GM19395 (cell line): ENCODE measurements at regions not wholly inside any gene's neighbourhood (a gene's known extent, or its start where the extent isn't known, plus 50 kb on each side); places are given as distances from the start of the nearest gene placed in this dataset.

Source experiments
- ATAC-seq: cut with Tn5 transposase; IDR thresholded peaks from one replicate; pipeline ENCODE4 v1.9.1; 2021; ENCODE audit warnings: mild to moderate bottlenecking, moderate library complexity; ENCODE audit not compliant: unreplicated experiment

- no peak for ATAC-seq
These were observed 50.7 kb upstream of the FOXB1 start for GRCh38 chr15:59953392-59953883.

GRCh38 chr15:59952960-59953359, 51.2 kb upstream of the FOXB1 start:
- ATAC-seq, result no peak

DNA sequence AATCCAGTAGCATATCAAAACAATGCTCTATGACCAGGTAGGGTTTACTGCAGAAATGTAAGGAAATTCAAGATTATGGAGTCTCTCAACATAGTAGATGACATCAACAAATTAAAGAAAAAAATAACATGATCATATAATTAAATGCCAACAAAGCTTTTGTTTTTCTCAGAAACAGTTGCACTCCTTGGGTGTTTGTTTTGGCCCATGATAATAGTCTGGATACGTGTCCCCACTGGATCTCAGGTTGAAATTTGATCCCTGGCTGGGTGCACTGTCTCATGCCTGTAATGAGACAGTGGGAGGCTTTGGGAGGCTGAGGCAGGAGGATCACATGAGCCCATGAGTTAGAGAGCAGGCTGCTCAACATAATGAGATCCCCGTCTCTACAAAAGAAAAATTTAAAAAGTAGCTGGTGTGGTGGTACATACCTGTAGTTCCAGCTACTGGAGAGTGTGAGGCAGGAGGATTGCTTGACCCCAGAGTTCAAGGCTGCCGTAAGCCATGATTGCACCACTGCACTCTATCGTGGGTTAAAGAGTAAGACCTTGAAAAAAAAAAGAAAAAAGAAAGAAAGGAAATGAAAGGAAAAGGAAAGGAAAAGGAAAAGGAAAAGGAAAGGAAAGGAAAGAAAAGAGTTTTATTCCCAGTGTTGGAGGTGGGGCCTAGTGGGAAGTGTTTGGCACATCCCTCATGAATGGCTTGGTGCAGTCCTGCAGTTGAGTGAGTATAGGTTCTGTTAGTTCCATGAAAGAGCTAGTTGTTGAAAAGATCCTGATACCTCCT, 53.3 kb upstream of the FOXB1 start:
- ATAC-seq, result no peak

GRCh38 chr15:59948924-59949613, 55.0 kb upstream of the FOXB1 start:
- ATAC-seq, result no peak

DNA sequence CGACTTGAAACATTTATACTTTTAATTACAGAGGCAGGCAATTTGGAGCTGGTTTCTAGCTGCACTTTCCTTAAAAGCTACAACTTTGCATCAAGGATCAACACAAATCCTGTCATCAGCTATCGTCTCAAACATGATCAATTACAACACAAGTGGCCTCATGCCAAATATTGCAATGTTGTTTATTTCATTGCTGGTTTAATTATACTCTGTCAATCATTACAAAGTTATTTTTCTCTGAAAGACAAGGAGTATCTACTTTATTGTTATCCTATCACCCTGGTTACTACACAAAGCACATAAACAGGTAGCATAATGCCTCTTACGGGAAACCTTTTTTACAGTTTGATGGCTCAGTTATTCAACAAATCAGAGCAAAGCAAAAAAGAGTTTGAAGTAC, 58.0 kb upstream of the FOXB1 start:
- no peak for ATAC-seq

GRCh38 chr15:59945036-59945435, 59.1 kb upstream of the FOXB1 start:
- no peak for ATAC-seq

- ATAC-seq, result no peak
These were observed 62.5 kb upstream of the FOXB1 start for GRCh38 chr15:59941612-59942011.

GRCh38 chr15:59940928-59941327, 63.2 kb upstream of the FOXB1 start:
- ATAC-seq, result no peak

GRCh38 chr15:59940456-59940855, 63.7 kb upstream of the FOXB1 start:
- no peak for ATAC-seq

DNA sequence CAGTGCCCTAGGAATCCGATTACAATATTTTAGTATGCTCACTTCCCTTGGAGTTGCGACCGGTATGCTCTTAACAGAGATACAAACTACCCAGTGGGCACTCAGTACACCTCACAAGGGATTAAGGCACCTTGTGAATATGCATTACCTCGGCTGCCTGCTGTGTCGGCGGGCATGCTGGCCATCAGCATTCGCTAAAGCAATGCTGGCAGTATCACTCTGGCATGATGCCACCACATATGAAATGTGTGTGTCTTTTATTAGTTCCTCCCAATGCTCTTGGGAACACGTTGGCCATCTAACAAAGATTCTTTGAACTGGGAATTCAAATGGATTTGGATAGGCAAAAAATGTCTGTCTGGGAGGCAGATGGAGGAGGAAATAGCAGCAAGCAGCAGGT, 67.4 kb upstream of the FOXB1 start:
- ATAC-seq, result no peak

GRCh38 chr15:59933607-59934006, 70.5 kb upstream of the FOXB1 start:
- no peak for ATAC-seq

- ATAC-seq, result no peak
These were observed 72.4 kb upstream of the FOXB1 start for GRCh38 chr15:59931646-59932261.

DNA sequence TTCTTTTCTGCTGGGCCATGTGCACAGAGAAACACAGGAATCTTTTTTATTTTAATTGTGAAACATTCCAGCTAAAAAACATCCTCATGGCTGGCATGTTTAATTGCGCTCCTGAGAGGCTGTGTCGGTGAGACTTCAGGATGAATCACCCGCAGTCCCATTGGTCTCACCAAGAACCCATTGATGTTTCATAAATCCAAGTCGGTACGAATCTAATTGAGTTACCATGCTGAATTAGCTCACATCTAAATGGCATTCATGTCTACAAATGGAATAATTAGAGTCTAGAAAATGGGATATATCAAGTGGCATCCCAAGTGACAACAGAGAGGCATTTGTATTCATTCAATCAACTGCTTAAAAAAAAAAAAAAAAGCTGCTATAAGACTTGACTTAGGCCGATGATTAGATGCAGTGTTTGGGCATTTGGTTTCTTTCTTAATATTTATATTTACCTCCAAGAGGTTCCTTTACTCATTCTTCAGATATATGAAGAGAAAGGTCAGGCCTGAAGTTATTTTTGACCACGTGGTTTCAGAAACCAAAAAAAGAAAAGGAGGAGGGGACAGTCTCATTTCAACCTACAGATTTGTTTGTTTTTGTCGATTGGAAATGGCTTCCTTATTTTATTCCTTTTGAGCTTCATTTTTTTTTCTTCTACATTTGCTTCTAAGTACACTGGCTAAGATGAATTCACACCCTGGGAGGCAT, 79.1 kb upstream of the FOXB1 start:
- no peak for ATAC-seq

GRCh38 chr15:59924096-59924495, 80.0 kb upstream of the FOXB1 start:
- ATAC-seq, result no peak

- ATAC-seq, result no peak
These were observed 80.6 kb upstream of the FOXB1 start for GRCh38 chr15:59923508-59923907.

DNA sequence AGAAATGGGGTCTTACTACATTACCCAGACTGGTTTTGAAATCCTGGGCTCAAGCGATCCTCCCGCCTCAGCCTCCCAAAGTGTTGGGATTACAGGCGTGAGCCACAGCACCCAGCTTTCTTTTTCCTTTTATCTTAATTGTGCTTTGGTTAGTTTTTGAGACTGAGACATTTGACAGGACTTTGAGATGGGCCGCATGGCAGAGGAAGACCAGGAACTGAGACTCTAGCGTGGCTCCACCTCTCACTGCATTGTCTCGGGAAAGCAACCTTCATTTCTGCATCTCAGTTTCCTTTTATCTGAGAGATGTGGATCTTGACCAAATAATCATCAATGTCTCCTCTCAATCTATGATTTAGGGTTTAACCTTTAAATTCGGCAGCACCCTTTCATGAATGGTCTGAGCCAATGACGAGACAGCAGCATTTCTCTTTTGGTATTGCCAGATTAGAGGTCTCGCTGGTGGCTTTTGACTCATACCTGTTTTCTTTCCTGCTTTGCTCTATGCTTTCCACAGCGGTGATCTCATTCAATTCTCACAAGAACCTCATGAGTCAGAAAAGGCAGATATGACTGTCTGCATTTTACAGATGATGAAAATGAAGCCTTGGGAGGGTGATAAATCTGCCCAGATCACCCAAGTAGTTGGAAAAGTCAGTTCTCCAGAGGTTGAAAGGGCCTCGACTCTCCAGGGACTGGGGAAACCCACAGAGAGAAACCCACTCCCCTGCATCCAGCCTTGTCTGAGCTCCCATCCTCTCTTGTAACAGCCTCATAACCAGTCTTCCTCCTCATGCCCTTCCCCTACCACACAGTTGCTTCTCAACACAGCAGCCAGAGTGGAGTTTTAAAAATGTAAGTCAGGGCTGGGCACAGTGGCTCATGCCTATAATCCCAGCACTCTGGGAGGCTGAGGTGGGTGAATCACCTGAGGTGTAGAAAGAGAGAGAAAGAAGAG, 84.8 kb upstream of the FOXB1 start:
- peak; percentile 91 for ATAC-seq

DNA sequence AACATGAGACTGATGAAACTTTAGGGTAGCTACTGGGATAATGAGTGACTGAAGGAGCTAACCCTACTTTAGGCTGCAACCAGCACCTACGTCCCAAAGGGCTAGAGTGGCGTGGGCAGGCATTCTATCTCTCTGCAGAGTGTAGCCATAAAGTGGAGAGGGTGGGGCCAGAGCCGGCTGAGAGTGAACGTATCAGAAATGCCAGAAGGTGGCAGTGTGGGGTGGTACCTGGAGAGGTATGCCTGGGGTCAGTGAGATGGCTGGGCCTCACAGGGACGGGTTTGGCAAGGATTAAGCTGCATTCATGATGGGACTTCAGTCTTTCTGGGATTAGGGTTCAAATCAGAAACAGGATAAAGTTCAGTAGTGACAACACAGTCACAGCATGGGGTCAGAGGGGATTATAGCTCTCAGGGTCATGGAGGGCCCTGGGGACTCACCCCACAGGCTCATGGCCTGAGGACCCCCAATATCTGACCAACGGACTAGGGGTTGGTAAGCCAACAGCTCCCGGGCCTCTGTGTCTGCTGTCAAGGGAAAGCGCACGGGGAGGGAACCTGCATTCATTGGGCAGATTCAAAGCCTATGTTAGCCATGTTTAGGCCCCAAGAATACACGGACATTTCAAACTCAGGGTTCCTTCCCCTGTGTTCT, 86.5 kb upstream of the FOXB1 start:
- ATAC-seq, result peak; percentile 72

- no peak for ATAC-seq
These were observed 98.1 kb upstream of the FOXB1 start for GRCh38 chr15:59906046-59906445.

- no peak for ATAC-seq
These were observed 98.9 kb upstream of the FOXB1 start for GRCh38 chr15:59905176-59905575.
